ENCODE measurements at regions not wholly inside any gene's neighbourhood (a gene's known extent, or its start where the extent isn't known, plus 50 kb on each side); places are given as distances from the start of the nearest gene placed in this dataset.
"Not testable (repeated sequence)": the region's sequence is repeated elsewhere in the genome, so short reads cannot be mapped to it uniquely, and the experiment has no call there.

DNA sequence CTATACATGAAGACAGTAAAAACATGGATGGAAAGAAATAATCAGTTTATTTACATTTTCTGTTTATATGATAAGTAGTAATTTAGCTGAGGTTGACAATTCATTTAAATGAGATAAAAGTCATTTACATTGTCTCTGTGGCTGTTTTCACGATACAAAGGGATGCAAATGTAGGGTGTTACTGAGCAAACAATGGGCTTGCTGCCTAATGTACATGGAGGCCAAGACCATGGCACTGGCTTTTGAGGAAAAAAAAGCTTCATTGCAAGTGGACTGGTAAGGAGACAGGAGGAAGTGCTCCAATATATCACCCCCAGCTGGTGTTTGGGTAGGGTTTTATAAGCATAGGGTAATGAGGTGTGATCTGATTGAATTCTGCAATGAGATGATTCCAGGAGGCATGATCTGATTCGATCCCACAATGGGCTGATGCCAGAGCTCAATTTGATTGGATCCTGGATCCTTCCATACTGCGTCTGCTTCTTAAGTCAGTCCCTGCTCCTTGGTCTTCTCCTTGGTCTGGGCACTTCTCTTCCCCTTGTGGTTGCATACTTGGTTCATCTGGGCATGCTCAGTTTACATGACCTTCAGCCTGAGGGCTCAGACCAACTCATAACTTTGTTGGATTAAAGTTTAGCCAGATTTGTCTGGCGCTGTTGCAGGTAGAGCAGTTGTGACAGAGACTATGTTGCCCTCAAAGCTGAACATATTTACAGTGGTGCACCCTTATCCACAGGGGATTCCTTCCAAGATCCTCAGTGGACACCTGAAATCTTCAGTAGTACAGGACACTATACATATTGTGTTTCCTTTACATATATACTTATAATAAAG lies 181.2 kb downstream of the SPATA31A6 start:
- TF ChIP-seq, protein P1, sequence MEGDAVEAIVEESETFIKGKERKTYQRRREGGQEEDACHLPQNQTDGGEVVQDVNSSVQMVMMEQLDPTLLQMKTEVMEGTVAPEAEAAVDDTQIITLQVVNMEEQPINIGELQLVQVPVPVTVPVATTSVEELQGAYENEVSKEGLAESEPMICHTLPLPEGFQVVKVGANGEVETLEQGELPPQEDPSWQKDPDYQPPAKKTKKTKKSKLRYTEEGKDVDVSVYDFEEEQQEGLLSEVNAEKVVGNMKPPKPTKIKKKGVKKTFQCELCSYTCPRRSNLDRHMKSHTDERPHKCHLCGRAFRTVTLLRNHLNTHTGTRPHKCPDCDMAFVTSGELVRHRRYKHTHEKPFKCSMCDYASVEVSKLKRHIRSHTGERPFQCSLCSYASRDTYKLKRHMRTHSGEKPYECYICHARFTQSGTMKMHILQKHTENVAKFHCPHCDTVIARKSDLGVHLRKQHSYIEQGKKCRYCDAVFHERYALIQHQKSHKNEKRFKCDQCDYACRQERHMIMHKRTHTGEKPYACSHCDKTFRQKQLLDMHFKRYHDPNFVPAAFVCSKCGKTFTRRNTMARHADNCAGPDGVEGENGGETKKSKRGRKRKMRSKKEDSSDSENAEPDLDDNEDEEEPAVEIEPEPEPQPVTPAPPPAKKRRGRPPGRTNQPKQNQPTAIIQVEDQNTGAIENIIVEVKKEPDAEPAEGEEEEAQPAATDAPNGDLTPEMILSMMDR (IDR thresholded peaks at IDR 0.05; ENCODE audit: poor library complexity) = not testable (repeated sequence)
- TF ChIP-seq EZH2phosphoT487 (IDR thresholded peaks at IDR 0.05; ENCODE audit: low read depth, severe bottlenecking, unreplicated experiment); EZH2 (IDR thresholded peaks at IDR 0.05; ENCODE audit: borderline replicate concordance): not testable (repeated sequence)

Data from hepatocyte (in vitro differentiated cells).